ENCODE measurements at regions not wholly inside any gene's neighbourhood (a gene's known extent, or its start where the extent isn't known, plus 50 kb on each side); places are given as distances from the start of the nearest gene placed in this dataset.

- Histone ChIP-seq H3K9ac (ENCODE audit: extremely low read depth, low read length, poor library complexity, severe bottlenecking) (no peak overlapping the region), H3K36me3 (ENCODE audit: control insufficient read depth, insufficient read depth, low read length) (peaks cover 9% of the 10 kb centered on the region), H3K27me3 (ENCODE audit: control insufficient read depth, insufficient read depth, low read length, poor library complexity, severe bottlenecking) (no peaks in the 10 kb centered on the region), H3K9me3 (ENCODE audit: control insufficient read depth, low read length) (no peaks in the 10 kb centered on the region), H3K4me3 (ENCODE audit: low read length) (no peak overlapping the region), H3K27ac (ENCODE audit: low read depth, low read length) (no peak overlapping the region), H3K4me1 (ENCODE audit: control insufficient read depth, insufficient read depth, low read length) (no peaks in the 10 kb centered on the region)
- H3K36me3 Mint-ChIP-seq (ENCODE audit: low read depth) = peaks cover 4% of the 10 kb centered on the region
- H3K27me3 Mint-ChIP-seq (ENCODE audit: insufficient read depth) = no peaks in the 10 kb centered on the region
- no peaks in the 10 kb centered on the region for H3K4me1 Mint-ChIP-seq
- H3K4me3 Mint-ChIP-seq = no peak overlapping the region
- TF ChIP-seq CTCF (conservative IDR thresholded peaks at IDR 0.05) = no peak
- no peak overlapping the region for H3K27ac Mint-ChIP-seq
- no peak for DNase-seq
- H3K9me3 Mint-ChIP-seq = no peaks in the 10 kb centered on the region
- WGBS, 2 experiments (ENCODE audit: insufficient coverage in 1 of 2, insufficient read length in 1 of 2) = 39 to 73% methylated on average over 2 to 6 of the region's 6 CpGs
These were observed 74.3 kb downstream of the SYNE3 start for GRCh38 chr14:95442016-95442632.

DNA sequence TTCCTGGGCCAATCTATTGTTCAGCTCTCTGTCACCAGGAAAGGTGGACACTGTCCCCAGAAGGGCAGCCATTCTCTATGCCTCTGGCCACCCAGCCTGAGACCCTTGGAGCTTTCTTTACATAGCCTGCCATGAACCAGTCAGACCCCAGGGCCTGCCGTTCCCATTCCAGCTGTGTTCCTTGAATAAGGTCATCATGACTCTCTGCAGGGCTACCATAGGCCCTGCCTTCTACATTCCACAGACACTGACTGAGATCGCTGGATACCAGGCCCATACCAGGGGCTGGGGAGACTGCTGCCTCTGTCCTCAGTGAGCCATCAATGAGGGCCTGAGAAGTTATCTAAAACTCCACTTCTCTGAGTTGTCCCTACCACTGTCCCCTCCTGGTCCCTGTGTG, 75.5 kb downstream of the SYNE3 start:
- H3K27me3 ChIP-seq (ENCODE audit: control insufficient read depth, insufficient read depth, low read length, poor library complexity, severe bottlenecking) = no peaks in the 10 kb centered on the region
- no peak overlapping the region for H3K27ac Mint-ChIP-seq
- H3K4me1 Mint-ChIP-seq = no peaks in the 10 kb centered on the region

DNA sequence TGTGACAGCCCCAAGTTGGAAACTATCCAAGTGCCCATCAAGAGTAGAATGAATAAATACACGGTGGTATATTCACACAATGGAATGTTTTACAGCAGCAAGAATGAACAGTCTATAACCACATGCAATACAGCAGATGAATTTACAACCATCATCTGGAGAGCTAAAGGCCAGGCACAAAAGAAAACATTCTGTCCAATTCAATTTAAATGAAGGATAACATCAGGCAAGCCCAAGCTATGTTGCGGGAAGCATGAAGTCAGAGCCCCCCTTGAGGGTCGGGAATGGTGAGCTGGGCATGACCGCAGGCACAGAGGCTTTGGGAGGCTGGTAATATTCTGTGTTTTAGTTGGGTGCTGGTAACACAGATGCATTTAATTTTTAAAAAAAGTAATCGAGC, 76.0 kb downstream of the SYNE3 start:
- 74 to 86% methylated on average over 2 to 5 of the region's 5 CpGs for WGBS, 2 experiments (ENCODE audit: insufficient coverage in 1 of 2, insufficient read length in 1 of 2)
- no peaks in the 10 kb centered on the region for H3K27me3 ChIP-seq (ENCODE audit: control insufficient read depth, insufficient read depth, low read length, poor library complexity, severe bottlenecking)
- no peak for DNase-seq
- TF ChIP-seq CTCF (conservative IDR thresholded peaks at IDR 0.05) = no peak
- Mint-ChIP-seq H3K4me1 (no peaks in the 10 kb centered on the region), H3K27ac (no peak overlapping the region), H3K36me3 (ENCODE audit: low read depth) (peaks cover 12% of the 10 kb centered on the region), H3K4me3 (no peak overlapping the region), H3K27me3 (ENCODE audit: insufficient read depth) (no peaks in the 10 kb centered on the region), H3K9me3 (no peaks in the 10 kb centered on the region)
- peaks cover 21% of the 10 kb centered on the region for H3K36me3 ChIP-seq (ENCODE audit: control insufficient read depth, insufficient read depth, low read length)
- no peak overlapping the region for H3K4me3 ChIP-seq (ENCODE audit: low read length)
- H3K4me1 ChIP-seq (ENCODE audit: control insufficient read depth, insufficient read depth, low read length) = no peaks in the 10 kb centered on the region
- H3K9me3 ChIP-seq (ENCODE audit: control insufficient read depth, low read length) = peaks cover 9% of the 10 kb centered on the region
- H3K27ac ChIP-seq (ENCODE audit: low read depth, low read length) = no peak overlapping the region
- no peak overlapping the region for H3K9ac ChIP-seq (ENCODE audit: extremely low read depth, low read length, poor library complexity, severe bottlenecking)

More for the DNA sequence above, 75.5 kb downstream of the SYNE3 start:
- Mint-ChIP-seq H3K4me3 (no peak overlapping the region), H3K9me3 (no peaks in the 10 kb centered on the region), H3K27me3 (ENCODE audit: insufficient read depth) (no peaks in the 10 kb centered on the region), H3K36me3 (ENCODE audit: low read depth) (peaks cover 9% of the 10 kb centered on the region)
- no peak overlapping the region for H3K9ac ChIP-seq (ENCODE audit: extremely low read depth, low read length, poor library complexity, severe bottlenecking)
- 45 to 63% methylated on average over 2 of the region's 2 CpGs for WGBS, 2 experiments (ENCODE audit: insufficient coverage in 1 of 2, insufficient read length in 1 of 2)
- H3K27ac ChIP-seq (ENCODE audit: low read depth, low read length) = no peak overlapping the region
- no peak overlapping the region for H3K4me3 ChIP-seq (ENCODE audit: low read length)
- peak; percentile 74 for DNase-seq
- peaks cover 5% of the 10 kb centered on the region for H3K9me3 ChIP-seq (ENCODE audit: control insufficient read depth, low read length)
- no peaks in the 10 kb centered on the region for H3K4me1 ChIP-seq (ENCODE audit: control insufficient read depth, insufficient read depth, low read length)
- no peak for TF ChIP-seq CTCF (conservative IDR thresholded peaks at IDR 0.05)
- peaks cover 16% of the 10 kb centered on the region for H3K36me3 ChIP-seq (ENCODE audit: control insufficient read depth, insufficient read depth, low read length)
